ENCODE measurements at regions not wholly inside any gene's neighbourhood (a gene's known extent, or its start where the extent isn't known, plus 50 kb on each side); places are given as distances from the start of the nearest gene placed in this dataset.
"Not testable (repeated sequence)": the region's sequence is repeated elsewhere in the genome, so short reads cannot be mapped to it uniquely, and the experiment has no call there.

GRCh38 chrX:46218373-46218772, 326.8 kb downstream of the ZNF674 start:
- no peak for DNase-seq

DNA sequence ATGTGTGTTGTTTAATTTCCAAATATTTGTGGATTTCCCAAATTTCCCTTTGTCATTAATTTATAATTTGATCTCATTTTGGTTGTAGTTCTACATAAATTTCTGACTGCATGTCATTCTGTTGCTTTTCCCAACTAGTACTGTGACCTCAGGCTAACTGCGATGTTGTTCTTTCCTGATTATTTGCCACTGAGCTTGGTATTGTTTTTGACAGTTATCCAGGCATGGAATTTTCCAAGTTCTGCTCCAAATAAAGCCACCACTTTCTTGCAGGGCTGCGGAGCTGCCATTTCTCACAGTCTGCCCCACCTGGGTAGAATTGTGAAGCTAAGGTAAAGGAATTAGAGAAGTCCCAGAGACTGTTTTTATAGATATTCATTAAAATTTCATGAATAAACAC, 328.8 kb downstream of the ZNF674 start:
- DNase-seq, result no peak

DNA sequence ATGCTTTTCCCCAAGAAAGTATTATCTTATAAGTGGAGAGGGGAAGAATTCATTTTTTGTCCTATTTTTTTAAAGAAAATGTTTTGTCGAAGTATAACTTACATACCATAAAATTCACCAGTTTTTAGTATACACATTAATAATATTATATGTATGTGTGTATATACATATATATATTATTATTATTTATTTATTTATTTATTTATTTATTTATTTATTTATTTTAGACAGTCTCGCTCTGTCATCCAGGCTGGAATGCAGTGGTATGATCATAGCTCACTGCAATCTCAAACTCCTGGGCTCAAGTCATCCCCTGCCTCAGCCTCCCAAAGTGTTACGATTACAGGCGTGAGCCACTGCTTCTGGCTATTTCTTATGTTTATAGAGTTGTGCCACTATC, 334.1 kb downstream of the ZNF674 start:
- DNase-seq, result no peak

- no peak for DNase-seq
These were observed 335.5 kb downstream of the ZNF674 start for GRCh38 chrX:46209768-46210167.

GRCh38 chrX:46209037-46209436, 336.2 kb downstream of the ZNF674 start:
- DNase-seq, result no peak

GRCh38 chrX:46208225-46208854, 336.9 kb downstream of the ZNF674 start:
- DNase-seq, result peak in 1 of 2 experiments; percentile 4

DNA sequence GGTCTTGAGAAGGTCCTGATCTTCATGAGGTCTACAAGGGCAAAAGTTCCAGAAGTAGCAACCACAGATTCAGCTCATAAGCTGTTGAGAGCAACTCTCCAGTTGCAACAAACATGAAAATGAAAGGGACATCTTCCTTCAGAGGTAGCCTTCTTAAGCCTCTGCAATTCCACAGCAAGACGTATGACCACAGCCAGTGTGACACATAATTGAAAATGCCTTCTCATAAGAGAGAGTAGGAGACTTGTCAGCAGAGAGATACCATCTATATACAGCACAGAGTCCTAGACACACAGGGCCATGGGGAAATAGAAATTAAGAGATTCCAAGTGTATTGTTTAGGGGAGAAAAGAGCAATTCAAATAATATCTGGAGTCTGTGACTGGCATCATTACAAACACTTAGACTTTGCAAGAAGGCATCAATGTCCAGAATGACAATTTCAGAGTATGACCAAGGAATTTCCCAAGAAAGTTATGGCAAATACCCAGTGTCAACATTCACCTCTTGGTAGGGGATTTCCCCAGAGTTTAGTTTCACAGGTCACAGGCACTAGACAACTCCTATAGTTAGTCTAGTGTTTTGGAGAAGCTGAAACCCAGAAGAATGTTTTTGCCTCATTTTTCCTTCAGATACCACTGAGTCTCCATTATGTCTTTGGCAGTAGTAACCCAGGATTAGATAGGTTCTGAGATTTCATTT, 340.3 kb downstream of the ZNF674 start:
- DNase-seq, result no peak

- DNase-seq, result no peak
These were observed 342.3 kb downstream of the ZNF674 start for GRCh38 chrX:46202733-46203514.

GRCh38 chrX:46200413-46200812, 344.8 kb downstream of the ZNF674 start:
- DNase-seq, result no peak

- DNase-seq, result no peak
These were observed 346.4 kb downstream of the ZNF674 start for GRCh38 chrX:46198858-46199257.

DNA sequence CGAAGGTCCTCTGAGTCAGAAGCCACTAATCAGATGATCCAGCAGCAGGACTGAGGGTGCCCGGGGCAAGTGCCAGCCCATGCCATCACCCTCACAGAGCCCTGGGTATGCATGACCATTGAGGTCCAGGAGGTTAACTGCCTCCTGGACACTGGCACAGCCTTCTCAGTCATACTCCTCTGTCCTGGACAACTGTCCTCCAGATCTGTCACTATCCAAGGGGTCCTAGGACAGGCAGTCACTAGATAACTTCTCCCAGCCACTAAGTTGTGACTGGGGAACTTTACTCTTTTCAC, 358.5 kb downstream of the ZNF674 start:
- not testable (repeated sequence) for DNase-seq

DNA sequence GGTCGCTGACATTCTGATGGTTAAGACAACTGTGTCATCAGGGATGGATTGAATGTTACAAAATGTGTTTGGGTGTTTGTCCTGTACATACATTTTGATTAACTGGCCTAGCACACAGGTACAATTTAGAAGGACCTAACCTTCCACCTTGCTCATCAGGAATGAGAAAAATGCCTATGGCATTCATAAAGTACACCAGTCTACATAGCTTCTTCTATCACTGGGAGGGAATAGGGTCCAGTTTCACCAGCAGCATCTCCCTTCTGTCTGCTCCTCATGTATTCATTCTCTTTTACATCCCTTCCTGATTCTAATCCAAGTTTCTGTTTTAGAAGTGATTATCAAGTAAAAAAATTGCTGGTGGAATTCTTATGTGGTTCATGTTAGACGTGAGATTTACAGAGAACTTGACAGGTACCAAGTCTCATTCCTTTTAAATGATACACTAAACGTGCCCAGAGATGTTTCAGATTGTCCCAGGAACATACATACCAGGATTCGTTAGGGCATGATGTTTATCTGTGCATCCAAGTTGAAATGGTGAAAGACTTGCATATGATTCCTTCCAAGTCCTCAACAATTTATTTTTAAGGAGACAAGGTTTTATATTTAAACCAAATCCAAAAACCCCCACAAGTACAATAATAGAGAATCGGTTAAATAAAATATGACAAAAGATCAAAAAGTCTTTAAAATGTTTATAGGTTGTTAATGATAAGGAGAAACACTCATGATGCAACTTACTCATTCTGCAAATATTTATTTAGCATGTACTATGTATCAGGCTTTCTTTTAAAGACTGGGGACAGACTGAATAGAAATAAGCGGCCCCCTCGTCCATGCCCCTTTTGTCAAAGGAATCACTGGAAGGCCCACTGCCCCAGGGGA, 359.1 kb downstream of the ZNF674 start:
- no peak for DNase-seq

DNA sequence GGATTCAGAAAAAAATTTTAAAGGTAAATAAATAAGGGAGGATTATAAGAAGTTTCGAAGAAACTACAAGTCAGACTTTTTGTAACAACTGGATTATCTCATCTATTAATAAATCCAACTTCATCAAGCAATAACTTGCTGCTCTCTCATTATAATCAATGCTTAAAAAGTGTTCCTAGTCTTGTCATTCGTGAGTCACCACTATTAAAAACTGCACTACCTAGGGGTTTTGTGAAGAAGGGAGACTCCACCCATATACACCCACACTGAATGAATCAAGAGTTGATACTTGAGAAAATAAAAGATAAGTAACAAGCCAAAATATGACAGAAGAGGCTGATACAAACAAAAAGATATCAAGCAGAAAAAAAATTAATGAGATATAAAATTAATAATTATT, 360.5 kb downstream of the ZNF674 start:
- no peak for DNase-seq

DNA sequence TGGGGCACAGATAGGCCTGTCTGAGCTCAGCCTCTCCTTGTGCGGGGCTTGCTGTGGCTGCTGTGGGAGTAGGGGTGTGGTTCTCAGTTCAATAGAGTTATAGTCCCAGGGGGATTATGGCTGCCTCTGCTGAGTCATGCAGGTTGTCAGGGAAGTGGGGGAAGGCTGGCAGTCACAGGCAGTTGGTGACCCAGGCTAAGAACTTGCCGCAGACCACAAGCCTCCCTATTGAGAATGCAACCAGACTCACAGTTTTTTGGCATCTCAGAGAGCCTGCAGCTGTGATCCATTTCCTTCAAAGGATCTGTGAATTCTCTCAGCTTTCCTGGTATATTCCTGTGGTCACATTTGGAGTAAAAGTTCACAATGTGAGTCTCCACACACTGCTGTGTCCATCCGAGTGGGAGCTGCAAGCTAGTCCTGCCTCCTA, 364.9 kb downstream of the ZNF674 start:
- peak in 1 of 2 experiments; percentile 1 for DNase-seq

GRCh38 chrX:46179748-46180147, 365.5 kb downstream of the ZNF674 start:
- no peak for DNase-seq

DNA sequence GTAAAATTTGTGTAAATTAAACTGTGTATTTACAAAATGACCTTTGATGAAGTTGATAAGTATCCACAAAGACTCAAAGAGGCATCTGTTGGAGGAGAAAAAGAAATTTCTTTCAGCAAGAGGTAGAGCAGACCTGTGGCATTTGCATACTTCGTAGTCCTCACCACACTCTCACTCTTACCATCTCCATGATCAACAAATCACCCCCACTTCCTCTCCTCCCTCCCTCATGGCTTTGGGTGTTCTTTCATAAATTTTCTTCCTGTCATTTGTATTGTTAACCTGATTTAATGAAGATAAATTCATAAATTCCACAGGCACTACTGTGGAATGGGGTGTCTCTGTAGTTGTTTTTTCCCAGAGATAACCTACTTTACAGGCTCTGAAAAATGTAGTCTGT, 366.5 kb downstream of the ZNF674 start:
- DNase-seq, result no peak

- DNase-seq, result no peak
These were observed 372.1 kb downstream of the ZNF674 start for GRCh38 chrX:46173159-46173558.

DNA sequence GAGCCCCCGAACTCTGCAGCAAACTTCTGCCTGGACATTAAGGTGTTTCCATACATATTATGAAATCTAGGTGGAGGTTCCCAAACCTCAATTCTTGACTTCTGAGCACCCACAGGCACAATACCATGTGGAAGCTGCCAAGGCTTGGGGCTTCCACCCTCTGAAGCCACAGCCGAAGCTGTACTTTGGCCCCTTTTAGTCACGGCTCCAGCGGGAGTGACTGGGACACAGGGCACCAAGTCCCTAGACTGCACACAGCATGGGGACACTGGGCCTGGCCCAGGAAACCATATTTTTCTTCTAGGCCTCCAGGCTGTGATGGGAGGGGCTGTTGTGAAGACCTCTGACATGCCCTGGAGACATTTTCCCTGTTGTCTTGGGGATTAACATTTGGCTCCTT, 373.8 kb downstream of the ZNF674 start:
- not testable (repeated sequence) for DNase-seq

GRCh38 chrX:46169808-46170207, 375.4 kb downstream of the ZNF674 start:
- no peak for DNase-seq

GRCh38 chrX:46168254-46168653, 377.0 kb downstream of the ZNF674 start:
- DNase-seq, result no peak

GRCh38 chrX:46165866-46166265, 379.4 kb downstream of the ZNF674 start:
- no peak for DNase-seq

DNA sequence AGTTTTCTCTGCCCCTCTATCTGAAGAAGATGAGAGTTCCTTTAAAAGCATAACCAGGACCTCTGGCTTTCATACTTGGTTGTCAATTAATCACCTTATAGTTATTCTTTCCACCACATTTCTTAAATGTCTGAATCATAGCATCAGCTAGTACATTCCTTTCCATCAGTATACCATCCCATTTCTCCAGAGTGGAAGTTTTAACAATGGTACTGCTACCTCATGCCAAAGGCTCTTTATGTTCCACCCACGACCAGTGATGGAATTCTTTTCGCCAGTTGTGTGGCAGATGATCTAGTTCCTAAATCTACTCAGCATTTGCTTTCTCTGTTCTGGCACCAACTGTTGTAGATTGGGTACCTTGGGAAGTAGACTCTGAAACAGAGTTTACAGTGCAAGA, 379.8 kb downstream of the ZNF674 start:
- no peak for DNase-seq

DNA sequence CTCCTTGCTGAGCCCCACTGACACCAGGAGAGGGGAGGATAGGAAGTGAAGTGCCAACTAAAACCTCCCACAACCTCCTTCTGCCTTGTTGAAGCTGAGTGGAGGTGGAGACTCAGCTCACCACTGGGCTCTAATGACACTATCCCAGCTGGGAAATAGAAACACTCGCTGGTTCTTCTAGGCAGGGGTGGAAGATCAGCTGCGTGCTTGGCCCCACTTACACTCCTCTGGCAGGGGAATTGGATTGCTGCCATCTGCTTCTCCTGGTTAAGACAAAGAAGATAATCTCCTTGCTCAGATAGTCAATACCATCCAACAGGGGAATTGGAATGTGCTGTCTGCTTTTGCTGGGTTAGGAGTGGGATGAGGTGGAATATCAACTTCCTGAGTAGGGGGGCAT, 392.5 kb downstream of the ZNF674 start:
- DNase-seq, result no peak

Data from stimulated activated CD4-positive, alpha-beta T cell treated with anti-CD3 and anti-CD28 coated beads, Interleukin-4, amount 100 ng/mL, for 4 hours (primary cell).